ENCODE measurements at regions not wholly inside any gene's neighbourhood (a gene's known extent, or its start where the extent isn't known, plus 50 kb on each side); places are given as distances from the start of the nearest gene placed in this dataset.

GRCh38 chr5:125461641-125462072, 715.2 kb upstream of the ZNF608 start:
- Histone ChIP-seq H3K4me3 (ENCODE audit: control insufficient read depth in 1 of 2, extremely low read depth in 1 of 2, low read length in 1 of 2) (no peak overlapping the region), H3K4me1 (ENCODE audit: control insufficient read depth in 1 of 2, extremely low read depth in 1 of 2, insufficient read depth in 2 of 2, low read length in 2 of 2) (no peaks in the 10 kb centered on the region), H3K27me3 (replicated peaks in 1 of 2; ENCODE audit: control insufficient read depth in 2 of 2, extremely low read depth in 1 of 2, insufficient read depth in 2 of 2, low read length in 1 of 2) (no peaks in the 10 kb centered on the region), H3K9me3 (no peaks in the 10 kb centered on the region), H3K27ac (ENCODE audit: low read length) (no peak overlapping the region), H3K36me3 (ENCODE audit: control insufficient read depth in 2 of 2, extremely low read depth in 1 of 2, insufficient read depth in 1 of 2, low read length in 1 of 2) (no peaks in the 10 kb centered on the region)
- no peak for DNase-seq
- POLR2A ChIA-PET: no interaction called here
- Mint-ChIP-seq H3K27ac (no peak overlapping the region), H3K9me3 (peaks cover 16 to 23% (median 16%) of the 10 kb centered on the region in 3 donors), H3K4me1 (no peaks in the 10 kb centered on the region), H3K36me3 (no peaks in the 10 kb centered on the region), H3K27me3 (no peaks in the 10 kb centered on the region), H3K4me3 (no peak overlapping the region)
- WGBS (ENCODE audit: insufficient coverage): no CpG with 5 or more reads among the region's 5 CpGs
- CTCF ChIA-PET: no interaction called here
- ATAC-seq (replicated peaks in 1 of 4): no peak

DNA sequence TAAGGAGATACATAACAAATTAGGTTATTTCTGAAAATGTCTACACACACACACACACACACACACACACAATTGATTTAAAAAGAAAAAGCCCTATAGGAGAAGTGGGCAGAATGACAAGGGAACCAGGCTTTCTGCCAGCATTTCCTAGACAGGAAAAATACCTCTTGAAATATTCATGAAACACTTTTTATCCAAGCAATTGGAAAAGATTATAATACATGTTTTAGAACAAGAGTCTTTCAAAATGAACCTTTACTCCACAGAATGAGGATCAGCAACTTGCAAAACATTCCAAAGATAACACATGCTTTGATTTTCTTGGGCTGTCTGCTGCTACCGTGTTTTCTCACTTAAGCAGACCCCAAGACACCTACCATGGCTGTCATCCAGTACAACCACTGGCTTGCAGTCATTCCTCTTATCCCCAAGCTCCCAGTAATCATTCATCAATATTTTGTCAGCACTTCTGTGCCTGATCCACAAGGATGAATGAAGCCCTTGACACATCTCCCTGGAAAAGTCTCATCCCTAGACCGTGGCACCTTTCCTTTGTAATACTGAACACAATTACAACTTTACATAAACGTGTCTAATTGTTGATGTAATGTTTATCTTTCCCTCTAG, 717.1 kb upstream of the ZNF608 start:
- Mint-ChIP-seq H3K4me1 (no peaks in the 10 kb centered on the region), H3K36me3 (no peaks in the 10 kb centered on the region), H3K9me3 (peaks cover 10 to 15% (median 13%) of the 10 kb centered on the region in 3 donors), H3K4me3 (no peak overlapping the region), H3K27ac (no peak overlapping the region), H3K27me3 (no peaks in the 10 kb centered on the region)
- Histone ChIP-seq H3K27me3 (replicated peaks in 1 of 2; ENCODE audit: control insufficient read depth in 2 of 2, extremely low read depth in 1 of 2, insufficient read depth in 2 of 2, low read length in 1 of 2) (no peaks in the 10 kb centered on the region), H3K27ac (ENCODE audit: low read length) (no peak overlapping the region), H3K9me3 (no peaks in the 10 kb centered on the region), H3K4me1 (ENCODE audit: control insufficient read depth in 1 of 2, extremely low read depth in 1 of 2, insufficient read depth in 2 of 2, low read length in 2 of 2) (no peaks in the 10 kb centered on the region), H3K36me3 (ENCODE audit: control insufficient read depth in 2 of 2, extremely low read depth in 1 of 2, insufficient read depth in 1 of 2, low read length in 1 of 2) (no peaks in the 10 kb centered on the region), H3K4me3 (ENCODE audit: control insufficient read depth in 1 of 2, extremely low read depth in 1 of 2, low read length in 1 of 2) (no peak overlapping the region)
- 70% methylated on average over 1 of the region's 3 CpGs for WGBS (ENCODE audit: insufficient coverage)
- CTCF ChIA-PET: no interaction called here
- no peak for DNase-seq
- ATAC-seq (replicated peaks in 1 of 4): no peak
- POLR2A ChIA-PET: no interaction called here

- H3K4me1 Mint-ChIP-seq: no peaks in the 10 kb centered on the region
- H3K4me1 ChIP-seq (ENCODE audit: control insufficient read depth in 1 of 2, extremely low read depth in 1 of 2, insufficient read depth in 2 of 2, low read length in 2 of 2): no peaks in the 10 kb centered on the region
- no peak overlapping the region for H3K4me3 Mint-ChIP-seq
- no peak for ATAC-seq (replicated peaks in 1 of 4)
- H3K9me3 Mint-ChIP-seq: peaks cover 4 to 12% (median 5%) of the 10 kb centered on the region in 3 donors
- no peak overlapping the region for H3K27ac ChIP-seq (ENCODE audit: low read length)
- CTCF ChIA-PET: no interaction called here
- DNase-seq: no peak
- POLR2A ChIA-PET: no interaction called here
- H3K36me3 Mint-ChIP-seq: no peaks in the 10 kb centered on the region
- no peaks in the 10 kb centered on the region for H3K36me3 ChIP-seq (ENCODE audit: control insufficient read depth in 2 of 2, extremely low read depth in 1 of 2, insufficient read depth in 1 of 2, low read length in 1 of 2)
- no peaks in the 10 kb centered on the region for H3K9me3 ChIP-seq
- H3K27me3 ChIP-seq (replicated peaks in 1 of 2; ENCODE audit: control insufficient read depth in 2 of 2, extremely low read depth in 1 of 2, insufficient read depth in 2 of 2, low read length in 1 of 2): no peaks in the 10 kb centered on the region
- no peak overlapping the region for H3K4me3 ChIP-seq (ENCODE audit: control insufficient read depth in 1 of 2, extremely low read depth in 1 of 2, low read length in 1 of 2)
- no CpG with 5 or more reads among the region's 5 CpGs for WGBS (ENCODE audit: insufficient coverage)
- no peaks in the 10 kb centered on the region for H3K27me3 Mint-ChIP-seq
- no peak overlapping the region for H3K27ac Mint-ChIP-seq
These were observed 718.5 kb upstream of the ZNF608 start for GRCh38 chr5:125464847-125465432.

- ChIA-PET CTCF (no interaction called here), POLR2A (no interaction called here)
- no CpG with 5 or more reads among the region's 2 CpGs for WGBS (ENCODE audit: insufficient coverage)
- peaks cover 4 to 12% (median 5%) of the 10 kb centered on the region in 3 donors for H3K9me3 Mint-ChIP-seq
- DNase-seq (no peak), ATAC-seq (replicated peaks in 1 of 4) (no peak)
- no peak overlapping the region for H3K27ac Mint-ChIP-seq
- H3K9me3 ChIP-seq: no peaks in the 10 kb centered on the region
- no peaks in the 10 kb centered on the region for H3K27me3 ChIP-seq (replicated peaks in 1 of 2; ENCODE audit: control insufficient read depth in 2 of 2, extremely low read depth in 1 of 2, insufficient read depth in 2 of 2, low read length in 1 of 2)
- no peaks in the 10 kb centered on the region for H3K4me1 ChIP-seq (ENCODE audit: control insufficient read depth in 1 of 2, extremely low read depth in 1 of 2, insufficient read depth in 2 of 2, low read length in 2 of 2)
- no peak overlapping the region for H3K4me3 ChIP-seq (ENCODE audit: control insufficient read depth in 1 of 2, extremely low read depth in 1 of 2, low read length in 1 of 2)
- no peak overlapping the region for H3K4me3 Mint-ChIP-seq
- no peak overlapping the region for H3K27ac ChIP-seq (ENCODE audit: low read length)
- H3K36me3 ChIP-seq (ENCODE audit: control insufficient read depth in 2 of 2, extremely low read depth in 1 of 2, insufficient read depth in 1 of 2, low read length in 1 of 2): no peaks in the 10 kb centered on the region
- H3K36me3 Mint-ChIP-seq: no peaks in the 10 kb centered on the region
- no peaks in the 10 kb centered on the region for H3K4me1 Mint-ChIP-seq
- no peaks in the 10 kb centered on the region for H3K27me3 Mint-ChIP-seq
These were observed 719.3 kb upstream of the ZNF608 start for GRCh38 chr5:125465703-125466102.

DNA sequence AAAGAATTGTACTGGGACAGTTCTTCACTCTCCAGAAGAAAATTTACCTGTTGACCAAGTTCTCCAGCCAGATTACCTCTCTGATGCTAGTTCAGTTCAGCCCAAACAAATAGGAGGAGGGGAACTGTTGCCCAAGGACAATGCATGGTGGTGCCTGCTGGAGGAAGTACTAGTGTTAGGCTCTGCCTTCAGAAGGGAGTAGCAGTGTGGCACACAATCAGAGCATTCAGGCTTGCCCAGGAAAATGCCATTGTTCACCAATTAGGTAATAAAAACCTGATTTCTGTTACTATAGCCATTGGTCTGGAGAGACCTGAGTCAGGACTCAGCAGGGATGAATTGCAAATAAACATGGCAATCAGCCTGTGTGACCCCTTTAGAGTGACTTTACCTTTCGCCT, 720.8 kb upstream of the ZNF608 start:
- CTCF ChIA-PET: no interaction called here

GRCh38 chr5:125470280-125470902, 724.0 kb upstream of the ZNF608 start:
- ChIA-PET CTCF (no interaction called here), POLR2A (no interaction called here)
- Histone ChIP-seq H3K4me1 (ENCODE audit: control insufficient read depth in 1 of 2, extremely low read depth in 1 of 2, insufficient read depth in 2 of 2, low read length in 2 of 2) (no peaks in the 10 kb centered on the region), H3K36me3 (ENCODE audit: control insufficient read depth in 2 of 2, extremely low read depth in 1 of 2, insufficient read depth in 1 of 2, low read length in 1 of 2) (no peaks in the 10 kb centered on the region), H3K9me3 (no peaks in the 10 kb centered on the region), H3K4me3 (ENCODE audit: control insufficient read depth in 1 of 2, extremely low read depth in 1 of 2, low read length in 1 of 2) (no peak overlapping the region), H3K27ac (ENCODE audit: low read length) (no peak overlapping the region), H3K27me3 (replicated peaks in 1 of 2; ENCODE audit: control insufficient read depth in 2 of 2, extremely low read depth in 1 of 2, insufficient read depth in 2 of 2, low read length in 1 of 2) (no peaks in the 10 kb centered on the region)
- no peak overlapping the region for H3K27ac Mint-ChIP-seq
- no peaks in the 10 kb centered on the region for H3K4me1 Mint-ChIP-seq
- ATAC-seq (replicated peaks in 1 of 4) (no peak), DNase-seq (no peak)
- no peaks in the 10 kb centered on the region for H3K27me3 Mint-ChIP-seq
- no peaks in the 10 kb centered on the region for H3K36me3 Mint-ChIP-seq
- H3K9me3 Mint-ChIP-seq: peaks cover 0 to 14% (median 2%) of the 10 kb centered on the region in 3 donors
- H3K4me3 Mint-ChIP-seq: no peak overlapping the region
- 50% methylated on average over 1 of the region's 2 CpGs for WGBS (ENCODE audit: insufficient coverage)

More for the DNA sequence above, 720.8 kb upstream of the ZNF608 start:
- POLR2A ChIA-PET: no interaction called here
- Mint-ChIP-seq H3K4me1 (no peaks in the 10 kb centered on the region), H3K4me3 (no peak overlapping the region), H3K9me3 (peaks cover 4 to 18% (median 5%) of the 10 kb centered on the region in 3 donors), H3K27ac (no peak overlapping the region), H3K36me3 (no peaks in the 10 kb centered on the region), H3K27me3 (no peaks in the 10 kb centered on the region)
- WGBS (ENCODE audit: insufficient coverage): no CpG with 5 or more reads among the region's 1 CpG
- ATAC-seq (replicated peaks in 1 of 4) (no peak), DNase-seq (no peak)
- Histone ChIP-seq H3K27me3 (replicated peaks in 1 of 2; ENCODE audit: control insufficient read depth in 2 of 2, extremely low read depth in 1 of 2, insufficient read depth in 2 of 2, low read length in 1 of 2) (no peaks in the 10 kb centered on the region), H3K4me3 (ENCODE audit: control insufficient read depth in 1 of 2, extremely low read depth in 1 of 2, low read length in 1 of 2) (no peak overlapping the region), H3K9me3 (no peaks in the 10 kb centered on the region), H3K4me1 (ENCODE audit: control insufficient read depth in 1 of 2, extremely low read depth in 1 of 2, insufficient read depth in 2 of 2, low read length in 2 of 2) (no peaks in the 10 kb centered on the region), H3K36me3 (ENCODE audit: control insufficient read depth in 2 of 2, extremely low read depth in 1 of 2, insufficient read depth in 1 of 2, low read length in 1 of 2) (no peaks in the 10 kb centered on the region), H3K27ac (ENCODE audit: low read length) (no peak overlapping the region)

Measured in T-cell (primary cell).